ENCODE measurements at regions not wholly inside any gene's neighbourhood (a gene's known extent, or its start where the extent isn't known, plus 50 kb on each side); places are given as distances from the start of the nearest gene placed in this dataset.

GRCh38 chr1:55932402-55932801 is 647.0 kb downstream of the PLPP3 start:
- no peak for TF ChIP-seq CTCF (IDR thresholded peaks at IDR 0.05)
- no peak for TF ChIP-seq POLR2A (IDR thresholded peaks at IDR 0.05)
